Ishikawa (cell line): ENCODE measurements at regions not wholly inside any gene's neighbourhood (a gene's known extent, or its start where the extent isn't known, plus 50 kb on each side); places are given as distances from the start of the nearest gene placed in this dataset.

Source experiments
- CEBPB ChIP-seq: IDR thresholded peaks from 2 replicates; pipeline ENCODE4 v1.6.1; 2012
- CREB1 ChIP-seq: IDR thresholded peaks from 2 replicates; pipeline ENCODE4 v1.6.1; 2012; ENCODE audit warnings: low read depth
- EGR1 ChIP-seq: IDR thresholded peaks from 2 replicates; pipeline ENCODE4 v1.6.1; 2012
- EP300 ChIP-seq: IDR thresholded peaks from 2 replicates; pipeline ENCODE4 v1.6.1; 2012; ENCODE audit warnings: borderline replicate concordance
- FOXM1 ChIP-seq: IDR thresholded peaks from 2 replicates; pipeline ENCODE4 v1.6.1; 2012; ENCODE audit warnings: low read depth, borderline replicate concordance
- MAX ChIP-seq: IDR thresholded peaks from 2 replicates; pipeline ENCODE4 v1.6.1; 2012
- NFIC ChIP-seq: IDR thresholded peaks from 2 replicates; pipeline ENCODE4 v1.6.1; 2012
- RAD21 ChIP-seq: IDR thresholded peaks from 2 replicates; pipeline ENCODE4 v1.6.1; 2012; ENCODE audit warnings: low read depth
- TAF1 ChIP-seq: IDR thresholded peaks from 2 replicates; pipeline ENCODE4 v1.6.1; 2012; ENCODE audit warnings: low read depth, mild to moderate bottlenecking
- TEAD4 ChIP-seq: IDR thresholded peaks from 2 replicates; pipeline ENCODE4 v1.6.1; 2012
- YY1 ChIP-seq: IDR thresholded peaks from 2 replicates; pipeline ENCODE4 v1.6.1; 2012; ENCODE audit warnings: low read depth
- ZBTB7A ChIP-seq: IDR thresholded peaks from 2 replicates; pipeline ENCODE4 v1.6.1; 2012; ENCODE audit warnings: low read depth
- TF ChIP-seq, protein P1 (sequence below): IDR thresholded peaks from 2 replicates; pipeline ENCODE4 v1.6.1; 2012
- TF ChIP-seq, protein P2 (sequence below): IDR thresholded peaks from 2 replicates; pipeline ENCODE4 v1.6.1; 2012; ENCODE audit warnings: low read depth, mild to moderate bottlenecking

DNA sequence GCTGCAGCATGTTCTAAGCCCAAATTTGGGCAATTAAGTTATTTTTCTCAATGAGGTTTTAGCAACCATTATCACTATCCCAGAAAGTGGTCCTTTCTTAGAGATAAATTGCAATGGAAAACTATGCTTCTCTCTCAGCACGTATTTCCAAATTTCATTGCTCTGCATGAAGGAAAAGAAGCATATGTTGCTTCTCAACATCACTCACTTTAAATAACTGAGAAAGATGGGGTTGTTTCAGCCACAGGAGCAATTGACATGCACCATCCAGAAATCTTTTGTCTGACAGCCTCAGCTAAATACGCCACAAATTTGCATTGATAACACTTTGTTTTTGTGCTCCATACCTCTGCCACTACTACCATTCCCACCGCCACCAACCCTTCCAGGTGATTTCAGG lies 157.6 kb upstream of the PKN2 start:
- TF ChIP-seq EP300 (no peak), TAF1 (no peak), FOXM1 (no peak), EGR1 (no peak), TEAD4 (no peak), MAX (no peak), YY1 (no peak), ZBTB7A (no peak), RAD21 (no peak), CEBPB (no peak), CREB1 (no peak), NFIC (no peak)
- TF ChIP-seq, protein P1, sequence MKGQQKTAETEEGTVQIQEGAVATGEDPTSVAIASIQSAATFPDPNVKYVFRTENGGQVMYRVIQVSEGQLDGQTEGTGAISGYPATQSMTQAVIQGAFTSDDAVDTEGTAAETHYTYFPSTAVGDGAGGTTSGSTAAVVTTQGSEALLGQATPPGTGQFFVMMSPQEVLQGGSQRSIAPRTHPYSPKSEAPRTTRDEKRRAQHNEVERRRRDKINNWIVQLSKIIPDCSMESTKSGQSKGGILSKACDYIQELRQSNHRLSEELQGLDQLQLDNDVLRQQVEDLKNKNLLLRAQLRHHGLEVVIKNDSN, result no peak
- TF ChIP-seq, protein P2, sequence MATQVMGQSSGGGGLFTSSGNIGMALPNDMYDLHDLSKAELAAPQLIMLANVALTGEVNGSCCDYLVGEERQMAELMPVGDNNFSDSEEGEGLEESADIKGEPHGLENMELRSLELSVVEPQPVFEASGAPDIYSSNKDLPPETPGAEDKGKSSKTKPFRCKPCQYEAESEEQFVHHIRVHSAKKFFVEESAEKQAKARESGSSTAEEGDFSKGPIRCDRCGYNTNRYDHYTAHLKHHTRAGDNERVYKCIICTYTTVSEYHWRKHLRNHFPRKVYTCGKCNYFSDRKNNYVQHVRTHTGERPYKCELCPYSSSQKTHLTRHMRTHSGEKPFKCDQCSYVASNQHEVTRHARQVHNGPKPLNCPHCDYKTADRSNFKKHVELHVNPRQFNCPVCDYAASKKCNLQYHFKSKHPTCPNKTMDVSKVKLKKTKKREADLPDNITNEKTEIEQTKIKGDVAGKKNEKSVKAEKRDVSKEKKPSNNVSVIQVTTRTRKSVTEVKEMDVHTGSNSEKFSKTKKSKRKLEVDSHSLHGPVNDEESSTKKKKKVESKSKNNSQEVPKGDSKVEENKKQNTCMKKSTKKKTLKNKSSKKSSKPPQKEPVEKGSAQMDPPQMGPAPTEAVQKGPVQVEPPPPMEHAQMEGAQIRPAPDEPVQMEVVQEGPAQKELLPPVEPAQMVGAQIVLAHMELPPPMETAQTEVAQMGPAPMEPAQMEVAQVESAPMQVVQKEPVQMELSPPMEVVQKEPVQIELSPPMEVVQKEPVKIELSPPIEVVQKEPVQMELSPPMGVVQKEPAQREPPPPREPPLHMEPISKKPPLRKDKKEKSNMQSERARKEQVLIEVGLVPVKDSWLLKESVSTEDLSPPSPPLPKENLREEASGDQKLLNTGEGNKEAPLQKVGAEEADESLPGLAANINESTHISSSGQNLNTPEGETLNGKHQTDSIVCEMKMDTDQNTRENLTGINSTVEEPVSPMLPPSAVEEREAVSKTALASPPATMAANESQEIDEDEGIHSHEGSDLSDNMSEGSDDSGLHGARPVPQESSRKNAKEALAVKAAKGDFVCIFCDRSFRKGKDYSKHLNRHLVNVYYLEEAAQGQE, result no peak
